Fibroblast of lung (primary cell): ENCODE measurements at regions not wholly inside any gene's neighbourhood (a gene's known extent, or its start where the extent isn't known, plus 50 kb on each side); places are given as distances from the start of the nearest gene placed in this dataset.
A peak's percentile ranks its signal among the peaks of the same experiment; 100 is the strongest.

Experiments
- DNase-seq, 2 donors: peaks; one replicate each; pipeline versions ENCODE4 v3.0.0 to v3.0.0-alpha.2; 2010; ENCODE audit warnings: low read depth in 2 of 2
- H2AFZ ChIP-seq: 2 replicates; pipeline ENCODE4 v1.5.1; 2012; ENCODE audit warnings: low read length, control low read depth, inconsistent platforms
- H3K27ac ChIP-seq: 2 replicates; pipeline ENCODE4 v1.5.1; 2011; ENCODE audit warnings: low read length, control low read depth; ENCODE audit not compliant: insufficient read depth
- H3K27me3 ChIP-seq: 2 replicates; pipeline ENCODE4 v1.5.1; 2011; ENCODE audit warnings: mild to moderate bottlenecking, low read length; ENCODE audit not compliant: control insufficient read depth, insufficient read depth
- H3K36me3 ChIP-seq: 2 replicates; pipeline ENCODE4 v1.5.1; 2011; ENCODE audit warnings: low read length; ENCODE audit not compliant: control insufficient read depth, insufficient read depth
- H3K4me1 ChIP-seq: 2 replicates; pipeline ENCODE4 v1.5.1; 2011; ENCODE audit warnings: low read length; ENCODE audit not compliant: control insufficient read depth, insufficient read depth; ENCODE audit errors: extremely low read depth
- H3K4me2 ChIP-seq: 2 replicates; pipeline ENCODE4 v1.5.1; 2011; ENCODE audit warnings: low read length, control low read depth; ENCODE audit not compliant: insufficient read depth; ENCODE audit errors: extremely low read depth
- H3K4me3 ChIP-seq, 4 experiments: fragments of 200-600 bp in 1 of 4; sonication (generic) in 1 of 4; replicated peaks in 1 of 4; 2 replicates each; pipeline ENCODE4 v1.5.1; 2011 to 2016; ENCODE audit warnings: low read length in 4 of 4, low read depth in 3 of 4, mild to moderate bottlenecking in 3 of 4, control low read depth in 2 of 4, inconsistent platforms in 1 of 4, mixed read lengths in 1 of 4; ENCODE audit not compliant: insufficient read depth in 1 of 4; ENCODE audit errors: control extremely low read depth in 1 of 4
- H3K79me2 ChIP-seq: 2 replicates; pipeline ENCODE4 v1.5.1; 2012; ENCODE audit warnings: mild to moderate bottlenecking, low read length, inconsistent platforms; ENCODE audit not compliant: control insufficient read depth, insufficient read depth
- H3K9ac ChIP-seq: 2 replicates; pipeline ENCODE4 v1.5.1; 2011; ENCODE audit warnings: mild to moderate bottlenecking, low read length, control low read depth; ENCODE audit not compliant: insufficient read depth
- H3K9me3 ChIP-seq: 2 replicates; pipeline ENCODE4 v1.5.1; 2012; ENCODE audit warnings: low read depth, low read length; ENCODE audit not compliant: control insufficient read depth, insufficient read depth
- H4K20me1 ChIP-seq: 2 replicates; pipeline ENCODE4 v1.5.1; 2011; ENCODE audit warnings: low read length; ENCODE audit not compliant: control insufficient read depth, insufficient read depth; ENCODE audit errors: extremely low read depth
- EZH2 ChIP-seq: IDR thresholded peaks from 2 replicates; pipeline ENCODE4 v1.5.1; 2012; ENCODE audit warnings: low read length, control low read depth, mild to moderate bottlenecking; ENCODE audit errors: missing control alignments
- TF ChIP-seq, protein P1 (sequence below), 2 donors: IDR thresholded peaks in 1 of 2; conservative IDR thresholded peaks in 1 of 2; 1 replicate in 1 of 2; 2 replicates in 1 of 2; pipeline ENCODE4 v1.5.1; 2011 to 2012; ENCODE audit warnings: low read length in 2 of 2, control low read depth in 1 of 2, inconsistent platforms in 1 of 2, low read depth in 1 of 2, mild to moderate bottlenecking in 1 of 2

DNA sequence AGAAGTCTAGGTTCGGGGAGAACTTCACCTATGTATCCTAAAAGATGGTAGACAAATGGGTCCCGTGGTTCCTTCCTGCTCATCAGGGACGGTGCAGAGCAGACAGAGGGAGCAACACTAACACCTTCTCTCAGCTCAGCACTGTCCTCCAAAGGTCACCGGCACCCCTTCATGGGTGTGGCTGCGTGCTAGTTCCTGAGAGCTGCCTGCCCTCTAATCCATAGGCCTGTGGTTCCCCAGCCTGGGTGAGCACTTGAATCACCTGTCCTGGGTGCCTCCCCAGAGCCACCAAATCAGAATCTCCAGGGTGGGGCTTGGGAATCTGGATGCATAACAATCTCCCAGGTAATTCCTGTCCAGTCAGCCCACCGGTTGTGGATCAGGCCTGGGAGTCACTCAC, 113.9 kb upstream of the TMEM45B start:
- Histone ChIP-seq H3K27me3 (no peaks in the 10 kb centered on the region), H3K4me1 (no peaks in the 10 kb centered on the region), H4K20me1 (no peaks in the 10 kb centered on the region), H3K4me3 (no peak overlapping the region), H3K4me2 (no peak overlapping the region), H3K36me3 (no peaks in the 10 kb centered on the region), H3K9me3 (no peaks in the 10 kb centered on the region), H3K79me2 (no peaks in the 10 kb centered on the region), H3K9ac (no peak overlapping the region), H3K27ac (no peak overlapping the region), H2AFZ (no peak overlapping the region)
- TF ChIP-seq, protein P1, sequence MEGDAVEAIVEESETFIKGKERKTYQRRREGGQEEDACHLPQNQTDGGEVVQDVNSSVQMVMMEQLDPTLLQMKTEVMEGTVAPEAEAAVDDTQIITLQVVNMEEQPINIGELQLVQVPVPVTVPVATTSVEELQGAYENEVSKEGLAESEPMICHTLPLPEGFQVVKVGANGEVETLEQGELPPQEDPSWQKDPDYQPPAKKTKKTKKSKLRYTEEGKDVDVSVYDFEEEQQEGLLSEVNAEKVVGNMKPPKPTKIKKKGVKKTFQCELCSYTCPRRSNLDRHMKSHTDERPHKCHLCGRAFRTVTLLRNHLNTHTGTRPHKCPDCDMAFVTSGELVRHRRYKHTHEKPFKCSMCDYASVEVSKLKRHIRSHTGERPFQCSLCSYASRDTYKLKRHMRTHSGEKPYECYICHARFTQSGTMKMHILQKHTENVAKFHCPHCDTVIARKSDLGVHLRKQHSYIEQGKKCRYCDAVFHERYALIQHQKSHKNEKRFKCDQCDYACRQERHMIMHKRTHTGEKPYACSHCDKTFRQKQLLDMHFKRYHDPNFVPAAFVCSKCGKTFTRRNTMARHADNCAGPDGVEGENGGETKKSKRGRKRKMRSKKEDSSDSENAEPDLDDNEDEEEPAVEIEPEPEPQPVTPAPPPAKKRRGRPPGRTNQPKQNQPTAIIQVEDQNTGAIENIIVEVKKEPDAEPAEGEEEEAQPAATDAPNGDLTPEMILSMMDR (conservative IDR thresholded peaks at IDR 0.05 in 1 of 2, IDR thresholded peaks at IDR 0.05 in 1 of 2; ENCODE audit: low read depth in 1 of 2, low read length in 2 of 2): no peak
- no peak for TF ChIP-seq EZH2
- no peak for DNase-seq

DNA sequence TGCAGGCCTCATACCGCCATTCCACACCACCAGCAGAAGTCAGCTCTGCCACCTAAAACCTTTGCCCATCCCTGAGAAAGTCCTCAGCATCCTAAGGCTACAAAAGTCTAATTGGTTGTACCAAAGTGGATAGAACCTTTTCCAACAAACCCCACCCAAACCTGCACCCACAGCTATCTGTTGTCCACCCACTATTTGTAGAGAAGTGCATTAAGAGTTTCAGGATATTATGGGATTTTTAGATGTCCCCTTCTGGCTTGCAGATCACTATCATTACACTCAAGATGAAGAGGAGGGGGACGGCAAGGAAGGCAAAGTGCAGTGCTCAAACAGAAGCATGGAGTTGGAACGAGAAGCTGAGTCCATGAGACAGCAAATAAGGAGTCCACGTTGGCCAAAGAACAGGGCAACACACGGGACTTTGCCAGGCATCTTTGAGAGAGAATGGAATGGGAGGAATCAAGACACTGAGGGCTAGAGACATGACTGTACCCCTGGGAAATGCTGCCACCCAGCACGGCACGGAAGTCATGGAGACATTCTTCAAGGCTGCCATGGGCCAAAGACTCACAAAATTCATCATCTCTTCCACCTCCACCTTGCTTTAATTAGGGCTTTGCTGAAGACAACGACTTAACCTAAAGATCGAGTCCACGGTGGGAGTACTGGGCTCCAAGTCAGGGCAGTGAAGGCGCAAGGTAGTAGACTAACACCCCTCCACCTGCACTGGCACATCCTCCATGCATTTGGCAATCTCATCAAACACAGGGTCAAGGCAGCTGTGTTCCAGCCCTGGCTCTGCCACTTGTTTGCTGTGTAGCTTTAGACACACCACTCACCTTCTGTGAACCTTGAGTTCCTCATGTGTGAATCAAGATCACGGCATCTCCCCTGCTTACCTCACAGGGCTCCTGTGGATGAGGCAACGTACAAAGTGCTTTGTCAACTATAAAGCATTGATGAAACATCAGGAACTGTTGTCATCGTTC, 112.9 kb upstream of the TMEM45B start:
- no peak overlapping the region for H3K4me2 ChIP-seq

DNA sequence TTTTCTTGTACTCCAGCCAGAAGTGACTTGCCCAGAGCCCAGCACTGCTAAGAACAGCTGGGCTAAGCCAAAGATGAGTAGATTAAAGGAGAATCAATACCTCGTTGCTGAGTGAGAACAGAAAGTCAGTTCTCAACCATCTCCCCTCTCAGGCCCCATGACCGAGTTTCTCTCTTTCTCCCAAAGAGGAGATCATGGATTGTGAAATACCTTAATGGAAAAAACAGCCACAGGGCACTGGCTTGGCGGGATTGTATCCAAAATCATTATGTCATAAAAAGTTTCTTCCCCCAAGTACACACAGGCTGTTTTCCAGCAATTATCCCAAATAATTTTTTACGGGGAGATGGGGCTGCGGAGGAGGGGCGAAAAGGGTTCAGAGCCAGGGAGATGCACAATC, 111.8 kb upstream of the TMEM45B start:
- H3K9ac ChIP-seq: no peak overlapping the region
- H3K4me2 ChIP-seq: no peak overlapping the region
- H3K36me3 ChIP-seq: no peaks in the 10 kb centered on the region
- TF ChIP-seq, protein P1 (conservative IDR thresholded peaks at IDR 0.05 in 1 of 2, IDR thresholded peaks at IDR 0.05 in 1 of 2; ENCODE audit: low read depth in 1 of 2, low read length in 2 of 2): no peak
- TF ChIP-seq EZH2: no peak
- no peaks in the 10 kb centered on the region for H3K4me1 ChIP-seq
- H3K27me3 ChIP-seq: no peaks in the 10 kb centered on the region
- H3K27ac ChIP-seq: no peak overlapping the region
- peak in 1 of 2 donors; percentile 19 for DNase-seq
- H3K9me3 ChIP-seq: no peaks in the 10 kb centered on the region
- no peaks in the 10 kb centered on the region for H4K20me1 ChIP-seq
- no peaks in the 10 kb centered on the region for H3K79me2 ChIP-seq
- H2AFZ ChIP-seq: no peak overlapping the region
- no peak overlapping the region for H3K4me3 ChIP-seq

More for the DNA sequence above, 112.9 kb upstream of the TMEM45B start:
- Histone ChIP-seq H2AFZ (no peak overlapping the region), H3K79me2 (no peaks in the 10 kb centered on the region), H3K27ac (no peak overlapping the region), H3K4me1 (no peaks in the 10 kb centered on the region), H3K27me3 (no peaks in the 10 kb centered on the region), H3K9me3 (no peaks in the 10 kb centered on the region), H3K36me3 (no peaks in the 10 kb centered on the region), H3K4me3 (no peak overlapping the region), H4K20me1 (no peaks in the 10 kb centered on the region), H3K9ac (no peak overlapping the region)
- DNase-seq: no peak
- no peak for TF ChIP-seq EZH2
